Mucosa of descending colon (tissue), 3 donors: ENCODE measurements at regions not wholly inside any gene's neighbourhood (a gene's known extent, or its start where the extent isn't known, plus 50 kb on each side); places are given as distances from the start of the nearest gene placed in this dataset.

Experiments used
- ATAC-seq: fragments of 200-7000 bp; cut with Tn5 transposase; one replicate; pipeline ENCODE4 v1.9.1; 2020; ENCODE audit warnings: mild to moderate bottlenecking, moderate library complexity
- DNase-seq, 3 donors: peaks; one replicate each; pipeline ENCODE4 v3.0.0-alpha.2; 2020
- H3K36me3 ChIP-seq: fragments of 200-600 bp; one replicate; pipeline ENCODE4 v1.8.0; 2021; ENCODE audit warnings: low read depth, mild to moderate bottlenecking
- H3K4me1 ChIP-seq: fragments of 200-600 bp; one replicate; pipeline ENCODE4 v1.8.0; 2021; ENCODE audit warnings: low read depth, mild to moderate bottlenecking
- H3K4me3 ChIP-seq: fragments of 200-600 bp; one replicate; pipeline ENCODE4 v1.8.0; 2021; ENCODE audit warnings: mild to moderate bottlenecking
- H3K9me3 ChIP-seq: fragments of 200-600 bp; one replicate; pipeline ENCODE4 v1.8.0; 2021; ENCODE audit warnings: mild to moderate bottlenecking
- intact Hi-C, 2 donors: fragments of 100-400 bp; cut with DNase I in 1 of 2; cut with micrococcal nuclease in 1 of 2; formaldehyde crosslinking; loops; one replicate each; pipeline versions ENCODE4 v1.11.0 to v1.11.1; 2022; cut with DNase I, micrococcal nuclease
- TF ChIP-seq, protein P1 (sequence below): fragments of 200-600 bp; IDR thresholded peaks from one replicate; pipeline ENCODE4 v1.8.0; 2022; ENCODE audit warnings: antibody characterized with exemption, mild to moderate bottlenecking
- donor health status: DM: no; HTN: no; CAD: no; lungs with moderate emphysema.
- donor health status: DM: no; HTN: no; CAD: no.
- donor health status: DM: no; HTN: yes; CAD: no.

DNA sequence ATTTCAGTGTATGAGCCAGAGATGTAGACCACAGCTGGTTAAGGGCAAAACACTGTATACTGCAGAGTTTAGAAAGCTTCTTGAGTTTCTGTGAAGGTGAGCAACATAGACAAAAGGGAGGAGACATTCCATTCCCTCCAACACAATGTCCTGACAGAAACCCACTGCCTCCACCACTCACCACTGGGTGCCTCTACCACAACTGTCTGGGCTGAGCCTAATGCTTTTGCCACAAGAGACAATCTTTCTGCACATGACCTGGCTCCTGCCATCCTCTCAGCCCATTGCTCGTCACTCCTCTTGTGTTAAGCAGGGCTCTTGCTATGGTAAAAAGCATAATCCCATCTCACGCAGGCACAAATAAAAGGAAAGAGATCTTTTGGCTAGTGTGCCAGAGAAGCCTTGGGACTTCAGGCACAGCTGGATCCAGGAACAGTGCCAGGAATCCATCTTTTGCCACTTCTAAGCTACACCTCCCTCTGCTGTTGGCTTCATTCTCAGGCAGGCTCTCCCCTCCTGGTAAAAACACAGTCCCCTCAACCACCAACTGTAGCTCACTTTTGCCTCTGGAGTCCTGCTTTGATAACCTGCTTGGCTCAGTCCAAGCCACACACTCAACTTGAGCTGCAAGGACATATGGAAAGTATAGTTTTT is 140.6 kb upstream of the PRR20G start:
- intact Hi-C loops, result no loop called here
- DNase-seq, result peak in 1 of 3 donors; percentile 6
- ATAC-seq, result no peak
- Histone ChIP-seq H3K4me1 (no peaks in the 10 kb centered on the region), H3K4me3 (no peak overlapping the region), H3K36me3 (no peaks in the 10 kb centered on the region), H3K9me3 (no peaks in the 10 kb centered on the region)
- TF ChIP-seq, protein P1, sequence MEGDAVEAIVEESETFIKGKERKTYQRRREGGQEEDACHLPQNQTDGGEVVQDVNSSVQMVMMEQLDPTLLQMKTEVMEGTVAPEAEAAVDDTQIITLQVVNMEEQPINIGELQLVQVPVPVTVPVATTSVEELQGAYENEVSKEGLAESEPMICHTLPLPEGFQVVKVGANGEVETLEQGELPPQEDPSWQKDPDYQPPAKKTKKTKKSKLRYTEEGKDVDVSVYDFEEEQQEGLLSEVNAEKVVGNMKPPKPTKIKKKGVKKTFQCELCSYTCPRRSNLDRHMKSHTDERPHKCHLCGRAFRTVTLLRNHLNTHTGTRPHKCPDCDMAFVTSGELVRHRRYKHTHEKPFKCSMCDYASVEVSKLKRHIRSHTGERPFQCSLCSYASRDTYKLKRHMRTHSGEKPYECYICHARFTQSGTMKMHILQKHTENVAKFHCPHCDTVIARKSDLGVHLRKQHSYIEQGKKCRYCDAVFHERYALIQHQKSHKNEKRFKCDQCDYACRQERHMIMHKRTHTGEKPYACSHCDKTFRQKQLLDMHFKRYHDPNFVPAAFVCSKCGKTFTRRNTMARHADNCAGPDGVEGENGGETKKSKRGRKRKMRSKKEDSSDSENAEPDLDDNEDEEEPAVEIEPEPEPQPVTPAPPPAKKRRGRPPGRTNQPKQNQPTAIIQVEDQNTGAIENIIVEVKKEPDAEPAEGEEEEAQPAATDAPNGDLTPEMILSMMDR, result no peak

- Histone ChIP-seq H3K4me1 (no peaks in the 10 kb centered on the region), H3K4me3 (no peak overlapping the region), H3K36me3 (no peaks in the 10 kb centered on the region), H3K9me3 (no peaks in the 10 kb centered on the region)
- TF ChIP-seq, protein P1, result no peak
- intact Hi-C loops, result no loop called here
- no peak for ATAC-seq
- DNase-seq, result no peak
Observed at GRCh38 chr3:127427666-127428065, 139.8 kb upstream of the PRR20G start.

DNA sequence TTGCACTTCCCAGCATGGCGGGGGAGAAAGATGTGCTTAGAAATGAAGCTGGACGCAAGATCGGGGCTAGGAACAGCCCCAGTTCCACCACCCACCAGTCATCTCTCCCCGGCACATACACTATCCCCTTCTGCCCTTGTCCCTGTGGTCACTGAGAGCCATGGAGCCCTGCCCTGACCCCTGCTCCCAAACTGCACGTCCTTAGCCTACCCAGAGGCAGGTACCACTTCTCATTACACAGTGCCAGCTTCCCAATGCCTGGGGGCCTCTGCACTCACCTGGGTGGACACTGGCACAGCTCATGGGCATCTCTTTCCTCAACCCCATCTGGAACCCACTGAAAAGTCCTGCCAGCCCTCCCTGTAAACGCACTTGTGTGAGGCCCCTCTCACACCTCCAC is 139.3 kb upstream of the PRR20G start:
- Histone ChIP-seq H3K36me3 (no peaks in the 10 kb centered on the region), H3K4me1 (no peaks in the 10 kb centered on the region), H3K4me3 (no peak overlapping the region), H3K9me3 (no peaks in the 10 kb centered on the region)
- ATAC-seq (no peak), DNase-seq (no peak)
- intact Hi-C loops, result no loop called here
- TF ChIP-seq, protein P1, result no peak

DNA sequence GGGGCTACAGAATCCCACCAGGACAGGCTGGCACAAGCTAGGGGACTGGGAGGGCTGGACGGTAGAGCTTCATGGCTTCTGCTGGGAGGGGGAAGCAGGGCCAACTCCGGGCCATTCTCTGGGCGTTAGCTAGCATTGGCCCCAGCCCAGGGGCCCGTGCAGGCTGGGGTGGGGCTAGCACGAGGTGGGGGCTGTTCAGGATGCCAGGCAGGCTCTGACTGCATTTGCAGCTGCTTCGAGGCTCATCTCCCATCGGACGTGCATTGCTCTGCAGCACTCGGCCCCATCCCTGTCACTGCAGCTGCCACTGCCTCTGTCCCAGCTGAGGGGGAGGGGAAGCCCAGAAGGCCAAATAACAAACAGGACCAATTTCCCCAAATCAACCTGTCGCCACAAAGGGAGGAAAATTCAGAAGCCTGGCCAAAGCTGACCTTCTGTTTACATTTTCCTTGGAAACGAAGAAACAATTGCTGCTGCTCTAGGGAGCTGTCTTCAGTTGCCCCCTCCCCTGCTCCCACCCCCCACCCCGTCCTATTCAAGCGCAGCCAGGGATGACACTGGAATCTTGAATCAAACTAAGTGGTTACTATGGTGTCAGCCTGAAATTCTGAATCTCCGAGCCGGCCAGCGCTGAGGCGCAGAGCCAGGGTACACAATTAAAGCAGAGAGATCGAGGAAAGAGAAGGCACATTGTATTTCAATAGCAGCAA is 138.8 kb upstream of the PRR20G start:
- TF ChIP-seq, protein P1, result no peak
- no peak overlapping the region for H3K4me3 ChIP-seq
- ATAC-seq, result no peak
- no peaks in the 10 kb centered on the region for H3K4me1 ChIP-seq
- no peaks in the 10 kb centered on the region for H3K9me3 ChIP-seq
- no peaks in the 10 kb centered on the region for H3K36me3 ChIP-seq
- no peak for DNase-seq
- intact Hi-C loops, result no loop called here

DNA sequence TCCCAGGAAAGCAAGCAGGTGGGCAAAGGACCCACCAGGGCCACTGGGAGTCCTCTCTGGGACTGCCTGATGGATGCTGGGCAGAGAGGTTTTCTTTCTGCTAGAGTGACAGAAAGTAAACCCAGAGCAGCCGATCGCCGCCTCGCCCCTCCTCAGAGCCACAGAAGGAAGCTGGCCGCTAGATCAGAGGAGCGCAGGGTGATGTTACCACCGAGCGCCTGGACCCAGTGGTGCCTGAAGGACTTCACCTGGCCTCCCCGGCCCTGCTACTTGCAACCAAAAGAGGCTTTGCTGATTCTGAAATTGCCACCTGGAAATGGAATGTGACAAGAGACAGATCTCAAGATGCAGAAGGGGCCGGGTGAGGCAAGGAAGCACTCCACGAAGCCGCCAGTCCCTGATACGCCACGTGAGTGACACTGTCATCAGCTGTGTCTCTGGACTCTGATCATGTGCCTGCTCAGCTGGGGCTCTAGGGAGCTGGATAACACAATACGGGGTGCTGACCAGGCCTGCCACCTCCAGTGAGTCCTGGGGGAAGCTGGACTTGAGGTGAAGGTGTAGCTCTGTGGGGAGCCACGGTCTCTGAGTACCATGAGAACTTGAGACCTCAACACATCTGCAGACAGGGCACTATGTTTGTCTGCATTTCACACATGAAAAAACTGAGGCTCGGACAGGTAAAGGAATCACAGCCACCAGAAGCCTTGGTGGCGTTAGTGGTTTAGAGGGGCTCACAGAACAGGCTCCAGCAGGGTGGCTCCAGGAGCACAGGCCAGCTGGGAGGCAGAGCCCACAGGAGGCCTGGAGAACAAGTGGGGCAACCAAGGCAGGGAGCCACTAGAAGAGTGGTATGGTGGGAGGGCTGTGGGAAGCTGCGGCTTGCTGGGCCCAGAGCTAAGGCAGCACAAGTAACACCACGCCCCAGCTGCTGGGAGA is 137.9 kb upstream of the PRR20G start:
- no peaks in the 10 kb centered on the region for H3K4me1 ChIP-seq
- intact Hi-C loops, result no loop called here
- DNase-seq, result no peak
- TF ChIP-seq, protein P1, result no peak
- no peak for ATAC-seq
- H3K9me3 ChIP-seq, result no peaks in the 10 kb centered on the region
- H3K4me3 ChIP-seq, result no peak overlapping the region
- H3K36me3 ChIP-seq, result no peaks in the 10 kb centered on the region
